ENCODE measurements at regions not wholly inside any gene's neighbourhood (a gene's known extent, or its start where the extent isn't known, plus 50 kb on each side); places are given as distances from the start of the nearest gene placed in this dataset.
"Not testable (repeated sequence)": the region's sequence is repeated elsewhere in the genome, so short reads cannot be mapped to it uniquely, and the experiment has no call there.

DNA sequence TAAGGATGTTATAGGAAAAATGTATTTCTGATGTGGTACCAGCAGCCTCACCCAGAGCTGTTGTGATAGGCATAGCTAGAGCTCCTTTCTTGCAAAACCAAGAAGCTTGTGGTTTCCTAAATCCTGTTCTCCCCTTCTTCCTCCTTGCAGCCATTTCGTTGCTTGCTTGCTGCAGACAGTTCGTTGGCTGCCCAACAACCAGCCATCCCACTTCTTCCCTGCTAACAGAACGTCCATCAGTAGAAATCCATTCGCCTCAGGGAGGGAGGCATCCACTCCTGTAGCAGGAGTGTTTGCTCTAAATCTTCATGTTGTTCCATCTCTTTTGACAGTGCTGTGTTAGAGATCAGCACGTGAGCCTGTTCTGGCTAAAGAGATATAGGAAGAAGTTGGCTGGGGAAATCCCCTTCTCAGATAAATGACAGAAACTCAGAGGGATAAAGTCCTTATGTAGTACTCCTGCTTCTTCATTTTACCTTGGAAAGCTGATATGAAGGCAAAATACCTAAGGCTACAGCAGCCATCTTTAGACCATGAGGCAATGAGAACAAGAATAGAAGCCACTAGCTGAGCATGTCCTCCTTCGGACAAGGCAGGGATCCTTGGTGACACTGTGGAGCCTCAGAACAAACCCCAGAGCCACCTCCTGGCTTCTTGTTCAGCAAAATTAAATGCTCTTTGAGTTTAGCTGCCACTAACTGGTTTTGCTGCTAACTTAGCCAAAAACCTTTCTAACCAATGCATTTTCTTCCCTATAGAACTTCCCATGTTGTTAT lies 68.4 kb upstream of the RELL1 start:
- no peak for TF ChIP-seq POLR2A (IDR thresholded peaks at IDR 0.05)
- TF ChIP-seq, protein P1, sequence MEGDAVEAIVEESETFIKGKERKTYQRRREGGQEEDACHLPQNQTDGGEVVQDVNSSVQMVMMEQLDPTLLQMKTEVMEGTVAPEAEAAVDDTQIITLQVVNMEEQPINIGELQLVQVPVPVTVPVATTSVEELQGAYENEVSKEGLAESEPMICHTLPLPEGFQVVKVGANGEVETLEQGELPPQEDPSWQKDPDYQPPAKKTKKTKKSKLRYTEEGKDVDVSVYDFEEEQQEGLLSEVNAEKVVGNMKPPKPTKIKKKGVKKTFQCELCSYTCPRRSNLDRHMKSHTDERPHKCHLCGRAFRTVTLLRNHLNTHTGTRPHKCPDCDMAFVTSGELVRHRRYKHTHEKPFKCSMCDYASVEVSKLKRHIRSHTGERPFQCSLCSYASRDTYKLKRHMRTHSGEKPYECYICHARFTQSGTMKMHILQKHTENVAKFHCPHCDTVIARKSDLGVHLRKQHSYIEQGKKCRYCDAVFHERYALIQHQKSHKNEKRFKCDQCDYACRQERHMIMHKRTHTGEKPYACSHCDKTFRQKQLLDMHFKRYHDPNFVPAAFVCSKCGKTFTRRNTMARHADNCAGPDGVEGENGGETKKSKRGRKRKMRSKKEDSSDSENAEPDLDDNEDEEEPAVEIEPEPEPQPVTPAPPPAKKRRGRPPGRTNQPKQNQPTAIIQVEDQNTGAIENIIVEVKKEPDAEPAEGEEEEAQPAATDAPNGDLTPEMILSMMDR (IDR thresholded peaks at IDR 0.05), result no peak
- H3K9me3 ChIP-seq, result no peaks in the 10 kb centered on the region
- WGBS (ENCODE audit: insufficient coverage, low coverage, low lambda C conversion rate, missing lambda C conversion rate), result 43% methylated on average over 6 of the region's 6 CpGs
- H3K27ac ChIP-seq, result peak overlapping the region in 1 of 3 donors; percentile 21
- no peak overlapping the region for H3K4me3 ChIP-seq
- no peaks in the 10 kb centered on the region for H3K27me3 ChIP-seq
- no peaks in the 10 kb centered on the region for H3K36me3 ChIP-seq
- no peak for DNase-seq
- peak; percentile 22 to 43 (median 30) for ATAC-seq
- peaks cover 0 to 18% (median 10%) of the 10 kb centered on the region in 4 donors for H3K4me1 ChIP-seq
- intact Hi-C loops (cut with DNase I), result no loop called here

DNA sequence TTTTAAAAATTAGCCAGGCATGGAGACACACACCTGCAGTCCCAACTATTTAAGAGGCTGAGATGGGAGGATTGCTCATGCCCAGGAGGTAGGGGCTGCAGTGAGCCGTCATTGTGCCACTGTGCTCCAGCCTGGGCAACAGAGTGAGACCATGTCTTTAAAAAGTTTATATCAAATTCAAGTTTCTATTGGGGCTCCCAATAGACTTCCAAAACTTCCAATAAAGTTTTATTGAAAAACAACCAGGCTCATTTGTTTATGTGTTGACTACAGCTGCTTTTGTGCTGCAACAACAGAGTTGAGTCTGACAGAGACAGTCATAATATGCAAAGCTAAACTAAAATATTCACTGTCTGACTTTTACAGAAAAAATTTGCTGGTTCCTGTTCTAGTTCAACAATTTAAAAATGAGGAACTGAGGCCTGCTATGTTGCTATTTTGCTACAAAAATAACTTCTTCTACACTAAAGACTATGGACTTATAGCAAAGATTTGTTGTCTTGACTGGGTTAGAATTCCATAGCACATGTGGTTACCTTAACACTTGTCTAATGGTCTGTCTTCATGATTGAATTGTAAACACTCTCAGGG lies 63.3 kb upstream of the RELL1 start:
- no peak overlapping the region for H3K4me3 ChIP-seq
- no peak for DNase-seq
- ATAC-seq, result peak in 1 of 4 donors; percentile 24
- H3K27ac ChIP-seq, result no peak overlapping the region
- no peaks in the 10 kb centered on the region for H3K36me3 ChIP-seq
- 86% methylated on average over 1 of the region's 1 CpG for WGBS (ENCODE audit: insufficient coverage, low coverage, low lambda C conversion rate, missing lambda C conversion rate)
- intact Hi-C loops (cut with DNase I), result no loop called here
- no peaks in the 10 kb centered on the region for H3K27me3 ChIP-seq
- peaks cover 0 to 8% (median 0%) of the 10 kb centered on the region in 4 donors for H3K4me1 ChIP-seq
- no peak for TF ChIP-seq POLR2A (IDR thresholded peaks at IDR 0.05)
- TF ChIP-seq, protein P1 (IDR thresholded peaks at IDR 0.05), result no peak
- no peaks in the 10 kb centered on the region for H3K9me3 ChIP-seq

DNA sequence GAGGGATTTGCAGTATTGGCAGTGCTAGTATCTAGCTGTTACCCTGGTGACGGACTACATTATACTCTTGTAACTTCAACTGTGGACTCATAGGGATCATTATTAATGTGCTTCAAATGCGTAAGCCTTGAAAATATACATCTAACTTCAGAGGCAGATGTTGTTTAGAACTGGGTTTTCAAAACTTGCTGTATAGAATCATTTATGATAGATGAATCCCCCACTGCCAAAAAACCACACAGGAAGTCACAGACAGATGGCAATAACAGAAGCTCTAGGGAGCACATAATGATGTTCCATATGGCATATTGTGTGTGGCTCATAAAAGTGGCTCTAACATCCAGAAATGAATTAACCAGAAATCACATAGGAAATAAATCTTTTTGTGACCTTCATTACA lies 62.3 kb upstream of the RELL1 start:
- WGBS (ENCODE audit: insufficient coverage, low coverage, low lambda C conversion rate, missing lambda C conversion rate), result 86% methylated on average over 1 of the region's 2 CpGs
- Histone ChIP-seq H3K4me1 (no peaks in the 10 kb centered on the region), H3K27me3 (no peaks in the 10 kb centered on the region), H3K27ac (no peak overlapping the region), H3K36me3 (no peaks in the 10 kb centered on the region), H3K4me3 (no peak overlapping the region), H3K9me3 (no peaks in the 10 kb centered on the region)
- intact Hi-C loops (cut with DNase I), result no loop called here
- TF ChIP-seq, protein P1 (IDR thresholded peaks at IDR 0.05), result no peak
- TF ChIP-seq POLR2A (IDR thresholded peaks at IDR 0.05), result no peak
- ATAC-seq (no peak), DNase-seq (no peak)

DNA sequence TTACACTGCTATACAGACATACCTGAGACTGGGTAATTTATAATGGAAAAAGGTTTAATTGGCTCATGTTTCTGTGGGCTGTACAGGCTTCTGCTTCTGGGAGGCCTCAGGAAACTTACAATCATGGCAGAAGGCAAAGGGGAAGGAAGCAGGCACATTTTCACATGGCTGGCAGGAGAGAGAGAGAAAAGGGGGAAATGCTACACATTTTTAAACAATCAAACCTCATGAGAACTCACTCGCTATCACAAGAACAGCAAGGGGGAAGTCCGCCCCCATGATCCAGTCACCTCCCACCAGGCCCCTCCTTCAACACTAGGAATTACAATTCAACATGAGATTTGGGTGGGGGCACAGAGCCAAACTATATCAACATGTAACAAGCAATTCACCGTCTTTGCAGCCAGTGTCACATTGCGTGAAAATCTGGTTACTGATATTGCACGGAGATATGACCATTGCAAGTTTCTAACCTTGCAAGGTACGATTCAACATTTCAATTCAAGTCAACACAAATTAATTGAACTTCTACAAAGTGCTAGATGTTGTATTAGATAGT lies 61.7 kb upstream of the RELL1 start:
- no peaks in the 10 kb centered on the region for H3K36me3 ChIP-seq
- H3K4me3 ChIP-seq, result no peak overlapping the region
- DNase-seq (no peak), ATAC-seq (no peak)
- intact Hi-C loops (cut with DNase I), result no loop called here
- H3K27me3 ChIP-seq, result no peaks in the 10 kb centered on the region
- H3K27ac ChIP-seq, result no peak overlapping the region
- 90% methylated on average over 5 of the region's 6 CpGs for WGBS (ENCODE audit: insufficient coverage, low coverage, low lambda C conversion rate, missing lambda C conversion rate)
- no peaks in the 10 kb centered on the region for H3K9me3 ChIP-seq
- TF ChIP-seq POLR2A (IDR thresholded peaks at IDR 0.05), result no peak
- TF ChIP-seq, protein P1 (IDR thresholded peaks at IDR 0.05), result no peak
- no peaks in the 10 kb centered on the region for H3K4me1 ChIP-seq

DNA sequence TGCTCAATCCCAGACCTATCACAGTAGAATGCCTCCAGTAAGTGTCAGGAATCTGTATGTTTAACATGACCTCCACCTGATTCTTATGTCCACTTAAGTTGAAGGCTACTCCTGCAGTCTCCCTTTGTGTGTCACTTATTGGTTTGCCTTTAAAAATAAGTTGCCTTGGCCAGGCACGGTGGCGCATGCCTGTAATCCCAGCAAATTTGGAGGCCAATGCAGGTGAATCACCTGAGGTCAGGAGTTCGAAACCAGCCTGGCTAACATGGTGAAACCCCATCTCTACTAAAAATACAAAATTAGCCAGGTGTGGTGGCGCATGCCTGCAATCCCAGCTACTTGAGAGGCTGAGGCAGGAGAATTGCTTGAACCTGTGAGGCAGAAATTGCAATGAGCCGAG lies 60.7 kb upstream of the RELL1 start:
- H3K4me1 ChIP-seq; H3K9me3 ChIP-seq; H3K36me3 ChIP-seq; H3K4me3 ChIP-seq; DNase-seq; H3K27me3 ChIP-seq; H3K27ac ChIP-seq; ATAC-seq; intact Hi-C loops (cut with DNase I): not testable (repeated sequence)
- WGBS (ENCODE audit: insufficient coverage, low coverage, low lambda C conversion rate, missing lambda C conversion rate), result 100% methylated on average over 2 of the region's 5 CpGs
